PC-9 (cell line): ENCODE measurements at regions not wholly inside any gene's neighbourhood (a gene's known extent, or its start where the extent isn't known, plus 50 kb on each side); places are given as distances from the start of the nearest gene placed in this dataset.

Source experiments
- EZH2 ChIP-seq: fragments of 200-600 bp; sonication (generic); IDR thresholded peaks from 2 replicates; pipeline ENCODE4 v1.8.0; 2017; ENCODE audit warnings: antibody characterized with exemption, low read depth
- TF ChIP-seq, protein P1 (sequence below): fragments of 200-600 bp; sonication (generic); conservative IDR thresholded peaks from 2 replicates; pipeline ENCODE4 v1.6.1; 2017; ENCODE audit warnings: mixed run types, antibody characterized with exemption, mild to moderate bottlenecking, moderate library complexity

DNA sequence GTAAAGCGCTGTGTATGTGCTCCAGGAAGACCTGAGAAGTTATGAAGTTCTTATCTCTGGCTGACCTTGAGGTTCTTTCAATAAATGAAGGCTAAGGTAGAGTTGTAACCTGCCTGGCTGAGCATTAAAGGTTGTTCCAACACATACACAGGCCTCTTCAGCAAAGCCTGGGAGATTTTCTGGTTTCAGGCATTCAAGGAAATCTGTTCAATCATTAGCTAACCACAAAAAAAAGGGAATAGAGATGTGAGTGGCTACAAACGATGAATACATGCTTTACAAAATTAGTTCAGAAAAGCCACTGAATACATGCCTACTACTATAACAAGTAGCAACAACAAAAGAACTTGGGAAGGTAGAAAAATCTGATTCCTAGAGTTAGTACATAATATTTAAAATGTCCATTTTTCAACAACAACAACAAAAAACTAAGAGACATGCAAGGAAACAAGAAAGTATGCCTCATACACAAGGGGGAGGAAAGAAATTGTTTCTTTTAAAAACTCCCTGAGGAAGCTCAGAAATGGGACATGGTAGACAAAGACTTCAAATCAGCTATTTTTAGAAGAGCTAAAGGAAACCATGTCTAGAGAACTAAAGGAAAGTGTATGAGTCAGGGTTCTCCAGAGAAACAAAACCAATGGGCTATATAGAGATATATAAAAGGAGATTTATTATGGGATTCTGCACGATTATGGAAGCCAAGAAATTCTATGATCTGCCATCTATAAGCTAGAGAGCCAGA lies 191.5 kb upstream of the IPO5 start:
- TF ChIP-seq, protein P1, sequence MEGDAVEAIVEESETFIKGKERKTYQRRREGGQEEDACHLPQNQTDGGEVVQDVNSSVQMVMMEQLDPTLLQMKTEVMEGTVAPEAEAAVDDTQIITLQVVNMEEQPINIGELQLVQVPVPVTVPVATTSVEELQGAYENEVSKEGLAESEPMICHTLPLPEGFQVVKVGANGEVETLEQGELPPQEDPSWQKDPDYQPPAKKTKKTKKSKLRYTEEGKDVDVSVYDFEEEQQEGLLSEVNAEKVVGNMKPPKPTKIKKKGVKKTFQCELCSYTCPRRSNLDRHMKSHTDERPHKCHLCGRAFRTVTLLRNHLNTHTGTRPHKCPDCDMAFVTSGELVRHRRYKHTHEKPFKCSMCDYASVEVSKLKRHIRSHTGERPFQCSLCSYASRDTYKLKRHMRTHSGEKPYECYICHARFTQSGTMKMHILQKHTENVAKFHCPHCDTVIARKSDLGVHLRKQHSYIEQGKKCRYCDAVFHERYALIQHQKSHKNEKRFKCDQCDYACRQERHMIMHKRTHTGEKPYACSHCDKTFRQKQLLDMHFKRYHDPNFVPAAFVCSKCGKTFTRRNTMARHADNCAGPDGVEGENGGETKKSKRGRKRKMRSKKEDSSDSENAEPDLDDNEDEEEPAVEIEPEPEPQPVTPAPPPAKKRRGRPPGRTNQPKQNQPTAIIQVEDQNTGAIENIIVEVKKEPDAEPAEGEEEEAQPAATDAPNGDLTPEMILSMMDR, result no peak
- TF ChIP-seq EZH2, result no peak
